GM21381 (cell line): ENCODE measurements at regions not wholly inside any gene's neighbourhood (a gene's known extent, or its start where the extent isn't known, plus 50 kb on each side); places are given as distances from the start of the nearest gene placed in this dataset.

ENCODE experiments used
- ATAC-seq: cut with Tn5 transposase; IDR thresholded peaks from one replicate; pipeline ENCODE4 v1.9.1; 2021; ENCODE audit warnings: mild to moderate bottlenecking, moderate library complexity; ENCODE audit not compliant: unreplicated experiment

DNA sequence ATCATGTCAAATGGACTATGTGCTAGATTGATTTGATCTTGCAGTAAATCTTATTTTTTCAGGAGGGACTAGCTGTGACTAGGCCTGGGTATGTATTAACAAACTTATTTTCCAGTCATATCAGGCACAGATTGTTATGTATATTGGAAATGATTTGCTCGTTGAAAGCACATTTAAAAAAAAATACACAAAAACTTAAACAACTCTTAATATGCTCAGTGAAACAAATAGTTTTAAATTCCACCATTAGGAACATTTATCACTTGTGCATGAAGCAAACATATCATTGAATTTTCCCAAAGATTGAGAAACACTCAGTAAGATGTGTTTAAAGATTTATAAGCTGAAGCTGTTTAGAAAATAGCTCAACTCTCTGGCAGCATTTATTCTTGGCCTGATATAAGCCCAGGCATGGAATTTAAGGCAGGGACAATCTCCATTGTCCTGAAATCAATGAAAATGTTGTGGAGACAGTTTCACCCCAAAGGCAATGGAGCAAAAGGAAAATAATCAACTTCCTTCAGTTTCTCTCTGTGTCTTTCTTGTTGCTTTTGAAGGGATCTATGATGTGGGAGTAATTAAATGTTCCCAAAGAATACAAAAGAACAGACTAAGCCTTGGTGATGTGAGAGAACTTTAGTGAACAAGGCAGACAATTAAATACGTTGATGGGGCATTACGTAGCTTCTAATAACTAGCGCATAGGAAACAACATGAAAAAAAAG is 250.3 kb downstream of the GPR37 start:
- ATAC-seq: no peak

DNA sequence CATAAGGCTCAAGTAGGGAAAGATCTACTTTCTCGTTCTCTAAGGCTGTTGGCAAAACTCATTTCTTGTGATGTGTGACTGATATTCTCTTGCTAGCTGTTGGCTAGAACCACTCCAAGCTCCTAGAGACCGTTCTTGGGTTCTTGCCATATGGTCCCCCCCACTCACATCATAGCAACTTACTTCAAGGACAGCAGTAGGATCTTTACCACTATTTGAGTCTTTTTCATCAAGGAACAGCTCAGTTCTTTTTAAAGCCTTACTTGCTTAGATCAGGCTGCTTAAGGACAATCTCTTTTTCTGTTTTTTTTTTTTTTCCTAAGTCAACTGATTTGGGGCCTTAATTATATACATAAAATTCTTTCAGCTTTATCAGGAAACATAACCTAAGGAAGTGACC is 251.1 kb downstream of the GPR37 start:
- no peak for ATAC-seq

DNA sequence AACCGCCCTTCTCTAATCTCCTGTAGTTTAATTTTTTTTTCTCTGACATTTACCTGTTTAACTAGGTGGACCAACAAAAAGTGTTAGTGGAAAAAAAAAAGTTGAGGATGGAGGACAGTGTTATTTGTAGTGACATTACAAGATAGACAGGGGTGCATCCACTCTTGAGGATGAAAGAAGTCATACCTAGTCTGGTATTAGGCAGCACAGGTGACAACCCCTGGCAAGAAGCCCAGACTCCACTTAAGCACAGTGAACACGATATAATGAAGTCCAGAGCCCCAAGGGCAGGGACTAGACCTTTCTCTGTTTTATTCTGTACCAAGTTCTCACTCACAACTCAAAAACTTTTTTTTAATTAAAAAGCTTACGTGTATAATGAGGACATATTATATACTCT is 268.4 kb downstream of the GPR37 start:
- ATAC-seq: no peak

DNA sequence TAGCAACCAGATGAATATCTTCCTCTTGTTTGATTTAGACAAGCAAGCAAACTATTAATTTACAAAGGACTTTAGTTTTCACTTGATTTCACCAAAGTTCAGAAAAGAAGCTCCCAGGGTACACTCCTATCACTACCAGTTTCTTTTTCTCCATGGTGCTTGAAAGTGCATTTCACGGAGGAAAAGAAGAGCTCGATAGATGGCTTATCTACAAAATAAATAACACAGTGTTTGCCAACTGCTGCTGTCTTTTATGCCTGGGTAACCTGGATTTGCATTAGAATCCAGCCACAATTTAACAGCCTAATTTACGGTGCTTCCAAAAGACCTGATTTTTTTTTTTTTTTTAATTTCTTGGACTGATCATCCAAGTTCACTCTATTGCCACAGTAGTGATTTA is 275.7 kb downstream of the GPR37 start:
- no peak for ATAC-seq

DNA sequence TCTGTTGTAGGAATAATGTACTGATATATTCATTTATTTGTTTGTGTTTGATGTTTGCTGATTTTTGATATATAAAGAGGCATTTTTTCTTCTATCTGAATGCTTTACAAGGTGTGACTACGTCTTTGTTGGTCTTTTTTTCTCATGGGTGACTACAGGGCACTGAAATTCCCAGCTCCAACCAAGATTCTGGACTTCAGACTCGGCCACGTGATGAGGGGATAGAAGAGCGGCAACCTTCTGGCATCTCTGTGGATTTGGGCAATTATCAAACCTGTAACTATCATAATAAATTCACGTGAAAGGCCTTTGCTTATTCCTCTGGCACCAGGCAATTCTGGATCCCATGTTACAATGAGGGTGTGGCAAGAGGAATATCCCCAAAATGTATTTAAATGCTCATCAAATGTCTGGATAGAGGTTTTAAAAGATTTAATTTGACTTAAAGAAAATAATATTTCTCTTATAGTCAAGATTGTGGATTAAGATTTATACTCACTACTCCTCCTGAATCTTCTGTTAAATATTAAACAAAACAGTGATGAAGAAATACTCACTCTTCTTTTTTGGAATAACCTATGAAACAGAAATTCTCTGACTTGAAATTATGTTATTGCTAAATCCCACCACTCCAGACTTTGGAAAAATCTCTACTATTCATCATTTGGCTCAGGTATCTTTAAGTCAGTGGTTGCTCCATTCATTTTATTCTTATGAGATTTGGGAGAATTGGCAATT is 276.3 kb downstream of the GPR37 start:
- ATAC-seq: no peak

DNA sequence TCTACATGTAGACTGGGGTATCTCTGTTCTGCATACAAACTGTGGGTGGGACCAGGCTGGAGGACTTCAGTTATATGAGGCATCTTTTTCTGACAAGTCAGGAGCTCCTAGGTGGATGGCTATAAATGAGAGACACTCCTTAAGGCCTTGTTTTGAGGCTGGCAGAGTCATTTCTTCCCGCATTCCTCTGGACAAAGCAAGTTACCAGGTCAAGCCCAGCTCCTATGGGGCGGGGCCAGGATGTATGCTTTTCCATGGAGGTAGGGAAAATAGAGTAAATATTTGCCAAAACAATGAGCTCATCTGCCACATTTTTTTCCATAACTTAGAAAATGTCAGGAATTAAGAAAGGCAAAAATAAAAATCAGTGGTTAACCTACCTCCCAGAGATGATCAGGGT is 283.4 kb downstream of the GPR37 start:
- ATAC-seq: no peak

DNA sequence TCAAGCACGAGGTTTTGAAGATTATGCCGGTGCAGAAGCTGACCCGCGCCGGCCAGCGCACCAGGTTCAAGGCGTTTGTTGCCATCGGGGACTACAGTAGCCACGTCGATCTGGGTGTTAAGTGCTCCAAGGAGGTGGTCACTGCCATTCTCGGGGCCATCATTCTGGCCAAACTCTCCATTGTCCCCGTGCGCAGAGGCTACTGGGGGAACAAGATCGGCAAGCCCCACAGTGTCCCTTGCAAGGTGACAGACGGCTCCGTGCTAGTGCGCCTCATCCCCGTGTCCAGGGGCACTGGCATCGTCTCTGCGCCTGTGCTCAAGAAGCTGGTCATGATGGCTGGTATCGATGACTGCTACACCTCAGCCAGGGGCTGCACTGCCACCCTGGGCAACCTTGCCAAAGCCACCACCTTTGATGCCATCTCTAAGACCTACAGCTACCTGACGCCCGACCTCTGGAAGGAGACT is 284.7 kb downstream of the GPR37 start:
- ATAC-seq: no peak

DNA sequence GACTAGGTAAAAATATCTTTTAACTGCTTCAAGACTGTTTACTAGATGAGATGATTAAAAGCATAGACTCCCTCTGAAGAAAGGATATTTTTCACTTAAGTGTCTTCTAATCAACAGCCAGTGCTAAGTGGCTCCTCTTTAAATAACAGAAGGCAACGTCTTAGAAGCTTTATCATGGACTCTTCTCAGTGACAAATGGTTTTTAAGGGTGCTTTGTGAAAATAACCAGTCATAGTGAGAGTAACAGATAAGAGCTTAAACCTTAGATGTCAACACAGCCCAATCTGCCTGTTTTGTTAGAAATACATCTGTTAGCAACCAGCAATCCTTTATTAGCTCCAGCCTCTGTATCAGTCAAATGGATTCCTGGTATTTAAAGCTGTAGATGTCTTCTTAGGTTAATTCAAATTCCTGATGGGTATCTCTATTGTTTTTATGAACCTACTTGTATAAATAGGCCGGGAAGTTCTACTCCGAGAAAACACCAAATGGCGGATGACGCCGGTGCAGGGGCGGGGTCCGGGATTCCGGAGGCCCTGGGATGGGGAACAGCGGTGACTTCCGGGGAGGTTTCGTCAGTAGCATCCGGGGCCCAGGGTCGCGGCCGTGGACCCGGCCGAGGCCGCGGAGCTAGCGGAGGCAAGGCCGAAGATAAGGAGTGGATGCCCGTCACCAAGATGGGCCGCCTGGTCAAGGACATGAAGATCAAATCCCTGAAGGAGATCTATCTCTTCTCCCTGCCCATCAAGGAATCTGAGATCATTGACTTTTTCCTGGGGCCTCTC is 285.4 kb downstream of the GPR37 start:
- ATAC-seq: no peak

DNA sequence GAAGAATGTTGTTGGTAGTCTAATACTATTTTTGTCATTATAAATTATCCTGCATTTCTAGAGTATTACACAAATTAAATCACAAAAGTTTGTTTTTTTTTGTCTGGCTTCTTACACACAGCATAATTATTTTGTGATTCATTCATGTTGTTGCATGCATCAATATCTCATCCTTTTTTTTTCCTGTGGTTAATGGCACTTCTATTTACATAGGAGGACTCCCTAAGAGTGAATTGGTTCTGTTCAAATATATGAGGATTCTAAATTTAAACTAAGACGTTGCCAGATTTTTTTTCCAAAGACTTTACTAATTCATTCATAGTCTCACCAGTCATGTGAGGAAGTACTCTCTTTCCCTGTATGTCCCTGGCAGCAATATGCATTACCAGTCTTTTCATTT is 303.3 kb downstream of the GPR37 start:
- ATAC-seq: no peak

DNA sequence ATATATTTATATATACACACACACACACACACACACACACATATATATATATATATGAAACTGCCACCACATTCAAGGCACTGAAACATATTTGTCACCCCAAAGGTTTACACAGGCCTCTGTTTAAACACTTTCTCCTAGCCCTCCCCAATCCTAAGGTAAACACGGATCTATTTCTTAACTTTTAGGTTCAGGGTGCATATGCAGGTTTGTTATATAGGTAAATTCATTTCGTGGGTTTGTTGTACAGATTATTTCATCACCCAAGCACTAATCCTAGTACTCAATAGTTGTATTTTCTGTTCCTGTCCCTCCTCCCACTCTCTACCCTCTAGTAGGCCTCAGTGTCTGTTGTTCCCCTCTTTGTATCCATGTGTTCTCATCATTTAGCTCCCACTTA is 305.0 kb downstream of the GPR37 start:
- no peak for ATAC-seq

DNA sequence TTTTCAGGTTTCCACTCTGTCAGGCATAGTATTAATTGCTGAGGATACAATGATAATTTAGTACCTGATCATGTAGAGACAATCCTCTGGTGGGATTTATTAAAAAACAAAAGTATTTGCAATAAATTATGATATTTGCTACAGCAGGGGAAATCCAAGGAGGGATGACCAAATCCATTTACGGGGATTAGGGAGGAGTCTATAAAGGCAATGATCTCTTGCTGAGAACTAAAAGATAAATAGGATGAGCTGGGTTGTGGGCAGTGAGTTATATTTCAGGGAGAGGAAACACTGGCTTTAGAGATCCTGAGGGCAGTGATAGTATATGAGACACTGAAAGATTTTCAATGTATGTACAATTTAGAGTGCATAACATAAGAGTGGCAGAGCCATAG is 305.5 kb downstream of the GPR37 start:
- ATAC-seq: no peak

DNA sequence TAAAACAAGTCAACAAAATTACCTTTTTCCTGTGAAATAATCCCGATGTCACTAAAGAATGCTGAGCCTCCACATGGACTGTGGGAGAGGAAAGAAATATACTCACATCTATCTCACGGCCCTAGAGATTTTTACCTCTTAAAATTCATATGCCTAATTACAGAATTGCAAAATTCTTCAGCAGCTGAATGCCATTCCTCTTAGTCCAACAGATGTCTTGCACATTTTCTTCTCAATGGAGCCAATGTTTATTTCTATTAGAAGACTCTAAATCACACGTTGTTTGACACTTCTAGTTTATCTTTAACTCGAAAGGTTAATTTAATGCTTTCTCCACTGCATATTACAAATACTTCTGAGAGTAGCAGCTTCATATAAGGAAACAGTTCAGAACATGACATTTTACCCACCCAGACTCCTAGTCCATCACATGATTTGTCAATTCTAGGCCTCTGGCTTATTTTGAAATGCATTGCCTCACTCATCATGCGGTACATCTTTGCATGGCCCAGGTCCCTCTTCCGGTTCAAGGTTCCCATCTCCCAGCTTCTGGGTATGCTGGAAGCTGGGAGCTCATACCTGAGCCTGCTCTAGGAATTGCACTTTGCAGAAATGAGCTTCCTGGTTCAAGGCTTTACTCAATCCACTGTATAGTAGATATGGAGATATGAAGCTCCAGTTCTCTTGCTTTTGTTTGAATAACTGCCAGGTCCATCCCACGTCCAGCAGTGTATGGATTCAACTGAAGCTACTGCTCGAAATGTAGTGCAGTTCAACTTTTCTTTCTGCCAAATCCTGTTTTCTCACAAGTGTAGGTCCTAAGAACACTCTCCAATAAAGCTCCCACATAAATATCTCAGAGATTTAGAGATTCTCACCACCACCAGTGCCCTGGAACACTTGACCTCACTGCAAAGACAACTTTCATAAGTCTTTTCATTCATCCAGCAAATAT is 306.2 kb downstream of the GPR37 start:
- ATAC-seq: no peak

DNA sequence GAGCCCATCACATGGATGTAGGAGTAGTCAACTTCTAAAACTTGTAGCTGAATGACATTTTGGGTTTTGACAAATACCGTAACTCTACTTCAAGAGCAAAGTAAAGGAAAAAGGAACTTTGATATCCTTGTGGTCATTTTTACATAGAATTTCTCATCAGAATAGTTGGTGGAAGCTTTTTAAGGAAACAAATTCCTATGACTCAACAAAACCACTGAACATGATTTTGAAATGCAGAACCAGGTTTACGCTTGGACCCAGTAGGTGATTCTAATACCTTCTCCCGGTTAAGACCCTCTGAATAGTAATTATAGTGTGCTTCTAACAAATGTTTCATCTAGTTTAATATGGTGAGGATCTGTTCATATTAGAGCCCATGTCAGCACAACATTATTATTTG is 307.8 kb downstream of the GPR37 start:
- ATAC-seq: no peak

DNA sequence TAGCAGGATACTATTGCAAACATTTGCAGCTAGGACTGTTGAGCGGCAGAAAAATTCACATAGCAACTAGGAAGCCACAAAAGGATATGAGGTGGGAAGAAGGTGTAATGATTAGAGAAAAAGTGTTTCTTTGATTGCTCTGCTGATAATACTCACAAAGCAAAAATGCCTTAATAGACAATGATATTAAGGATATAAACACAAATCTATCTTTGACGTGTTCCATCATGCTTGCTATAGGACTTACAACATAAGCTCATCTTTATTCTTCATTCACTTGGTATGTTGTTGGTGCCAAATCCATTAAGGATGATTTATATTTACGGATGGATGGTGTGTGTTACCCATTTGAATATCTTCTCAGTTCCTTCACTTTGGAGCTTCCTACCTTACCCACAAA is 309.3 kb downstream of the GPR37 start:
- ATAC-seq: no peak

DNA sequence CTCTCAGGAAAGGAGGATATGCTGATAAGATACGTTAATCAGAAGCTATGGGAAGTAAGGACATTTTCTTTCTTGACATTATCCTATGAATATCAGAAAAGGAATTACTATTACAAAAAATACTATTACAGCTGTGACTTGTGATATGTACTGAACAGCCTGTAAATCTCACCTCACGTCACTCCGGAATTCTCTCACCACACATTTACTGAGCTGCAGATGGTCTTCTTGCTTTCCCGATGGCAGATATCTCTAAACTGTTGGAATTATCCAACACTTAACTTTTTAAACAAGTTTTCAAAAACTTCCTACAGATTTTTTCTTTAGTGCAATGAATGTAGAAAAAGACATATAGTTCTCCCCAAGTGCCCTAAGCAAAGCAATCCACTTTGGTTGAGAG is 313.4 kb downstream of the GPR37 start:
- ATAC-seq: no peak

DNA sequence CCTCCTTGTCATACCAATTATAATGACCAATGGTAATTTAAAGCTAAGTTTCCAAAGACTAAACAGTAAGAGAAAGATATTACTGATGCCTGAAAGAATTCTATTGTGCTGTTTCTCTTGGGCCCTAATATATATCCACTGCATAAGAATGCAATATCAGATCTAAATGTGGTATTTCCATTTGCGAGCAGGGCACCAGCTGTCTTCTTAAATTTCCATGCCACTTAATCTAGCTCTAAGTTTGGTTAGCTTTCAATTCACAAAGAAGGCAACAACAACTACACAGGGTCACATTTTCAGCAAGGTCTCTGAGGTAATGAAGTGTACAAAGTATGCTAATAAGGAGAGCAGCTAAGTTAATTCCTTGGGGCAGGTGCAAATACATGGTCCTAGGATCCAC is 315.7 kb downstream of the GPR37 start:
- no peak for ATAC-seq

DNA sequence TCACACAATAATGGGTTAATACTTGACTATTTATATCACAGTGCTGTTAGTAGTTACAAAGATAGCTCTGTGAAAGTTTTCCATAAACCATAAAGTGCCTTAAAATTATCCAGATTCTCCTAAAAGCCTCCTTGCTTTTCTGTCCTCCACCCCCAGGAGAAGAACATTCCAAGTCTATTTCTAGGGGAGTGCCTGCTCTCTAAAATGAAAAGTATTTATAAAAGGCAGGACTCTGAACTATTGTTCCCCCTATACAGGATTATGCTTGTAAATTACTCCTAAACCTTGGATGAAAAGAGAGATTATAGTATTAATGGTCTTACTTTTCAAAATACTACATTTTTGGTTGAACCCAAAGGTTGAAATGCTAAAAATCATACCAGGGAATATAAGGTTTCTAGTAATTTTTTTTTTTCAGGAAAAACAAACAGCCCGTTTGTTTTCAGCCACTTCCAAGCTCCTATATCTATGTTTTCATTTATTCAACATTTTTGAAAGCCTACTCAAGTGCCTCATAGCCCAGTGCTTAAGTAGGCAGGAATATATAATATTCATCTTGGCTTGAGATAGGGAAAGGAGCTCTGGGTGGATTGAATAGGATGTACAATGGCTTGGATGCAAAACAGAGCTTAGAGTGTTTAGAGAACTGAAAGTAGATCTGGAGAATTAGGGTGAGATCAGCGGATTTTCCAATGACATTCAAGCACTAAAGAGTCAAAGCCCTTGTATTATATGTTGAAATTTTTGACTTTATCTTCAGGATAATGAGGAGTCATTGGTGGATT is 320.7 kb downstream of the GPR37 start:
- ATAC-seq: no peak

DNA sequence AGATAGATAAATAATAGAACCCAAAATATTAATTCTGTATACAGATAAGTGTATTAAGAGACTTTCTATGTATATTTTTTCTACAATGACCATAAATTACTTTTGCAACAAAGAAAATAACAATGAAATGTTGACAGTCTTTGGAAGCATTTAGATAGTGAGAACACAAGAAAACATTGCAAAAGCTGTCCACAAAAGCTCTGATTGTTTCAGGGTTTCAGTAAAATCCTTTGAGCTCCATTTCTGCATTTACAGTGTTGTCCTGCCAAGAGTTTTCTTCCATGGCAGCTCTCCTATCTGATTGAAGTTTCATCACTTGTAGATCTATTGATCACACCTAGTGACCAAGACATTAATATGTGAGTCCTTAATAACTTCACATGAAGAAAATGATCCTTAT is 321.8 kb downstream of the GPR37 start:
- ATAC-seq: no peak

DNA sequence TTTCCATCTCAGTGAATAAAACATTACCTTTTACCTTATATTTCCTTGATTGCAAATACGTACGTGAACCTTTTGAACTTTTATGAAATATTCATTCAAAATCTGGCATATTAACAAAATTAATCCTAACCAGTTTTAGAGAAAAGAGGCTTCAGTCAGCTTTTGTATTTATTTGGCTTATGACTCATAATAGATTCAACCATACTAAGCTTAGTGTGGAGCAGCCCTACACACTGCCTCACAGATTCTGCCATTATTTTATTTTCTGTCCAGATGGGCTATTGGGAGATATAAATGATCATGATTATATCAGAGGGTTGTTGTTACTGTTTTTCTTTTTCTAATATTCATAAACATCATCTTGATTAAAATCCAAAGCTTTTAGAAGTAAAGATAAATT is 325.5 kb downstream of the GPR37 start:
- ATAC-seq: no peak

DNA sequence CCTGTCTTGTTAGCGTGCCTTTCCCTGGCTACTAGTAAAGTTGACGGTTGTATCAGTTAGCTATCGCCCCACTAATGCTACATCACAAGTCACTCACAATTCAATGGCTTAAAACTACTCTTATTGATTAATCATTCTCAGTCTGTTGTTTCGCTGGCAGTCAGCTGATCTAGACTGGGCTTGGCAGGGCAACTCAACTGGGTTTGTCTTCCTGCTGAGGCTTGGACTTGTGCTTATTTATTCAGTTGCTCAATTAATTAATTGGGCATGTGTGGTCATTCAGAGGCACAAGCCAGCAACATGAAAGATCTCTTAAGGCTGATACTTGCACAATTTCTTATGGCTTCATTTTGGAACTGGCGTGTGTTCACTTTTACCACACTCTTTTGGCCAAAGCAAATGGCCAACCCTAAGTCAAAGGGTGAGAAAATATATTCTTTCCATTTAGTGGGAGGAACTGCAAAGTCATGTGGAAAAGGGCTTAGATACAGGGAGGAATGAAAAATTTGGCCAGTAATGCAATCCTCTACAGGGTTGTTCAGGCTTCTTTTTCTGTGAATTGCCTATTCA is 333.5 kb downstream of the GPR37 start:
- ATAC-seq: no peak
